Middle frontal gyrus (tissue), 1 donor: ENCODE measurements at regions not wholly inside any gene's neighbourhood (a gene's known extent, or its start where the extent isn't known, plus 50 kb on each side); places are given as distances from the start of the nearest gene placed in this dataset.
"Not testable (repeated sequence)": the region's sequence is repeated elsewhere in the genome, so short reads cannot be mapped to it uniquely, and the experiment has no call there.

Experiments
- DNase-seq: peaks from one replicate; pipeline ENCODE4 v3.0.0-alpha.2; 2015; ENCODE audit warnings: low spot score; ENCODE audit errors: extremely low spot score

DNA sequence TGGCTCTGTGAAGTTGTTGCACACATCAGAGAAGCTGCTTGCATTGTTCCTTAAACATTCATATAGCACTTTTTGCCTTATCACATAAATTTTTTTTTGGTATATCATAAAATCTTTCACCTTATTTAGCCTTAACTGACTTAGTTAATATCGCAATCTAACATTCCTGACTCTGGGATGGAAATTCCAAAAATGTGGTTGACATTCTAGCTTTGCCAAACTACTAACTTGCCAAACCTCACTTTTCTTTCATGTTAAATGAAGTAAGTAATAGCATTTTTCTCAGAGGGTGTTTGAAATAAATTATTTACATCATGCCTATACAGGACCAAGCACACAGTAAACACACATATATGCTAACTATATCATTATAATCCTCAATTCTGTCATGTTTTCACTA is 736.9 kb upstream of the PCDH9 start:
- DNase-seq, result no peak

DNA sequence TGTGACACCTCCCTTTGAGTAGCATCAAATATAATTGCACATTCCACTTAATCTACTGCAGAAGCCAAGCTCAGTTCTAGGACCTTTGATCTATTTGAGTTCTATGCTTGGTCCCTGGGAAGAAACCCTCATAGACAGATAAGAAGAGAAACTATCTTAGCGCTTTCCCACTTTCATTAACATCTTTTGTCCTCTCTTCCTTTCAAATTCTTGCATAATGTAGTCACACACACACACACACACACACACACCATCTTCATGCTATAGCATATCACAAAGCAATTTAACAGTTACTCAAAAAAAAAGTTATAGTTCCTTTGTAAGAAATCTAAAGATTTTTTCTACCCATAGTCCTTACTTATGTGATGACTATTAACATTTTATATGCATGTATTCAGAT is 735.9 kb upstream of the PCDH9 start:
- DNase-seq, result no peak

DNA sequence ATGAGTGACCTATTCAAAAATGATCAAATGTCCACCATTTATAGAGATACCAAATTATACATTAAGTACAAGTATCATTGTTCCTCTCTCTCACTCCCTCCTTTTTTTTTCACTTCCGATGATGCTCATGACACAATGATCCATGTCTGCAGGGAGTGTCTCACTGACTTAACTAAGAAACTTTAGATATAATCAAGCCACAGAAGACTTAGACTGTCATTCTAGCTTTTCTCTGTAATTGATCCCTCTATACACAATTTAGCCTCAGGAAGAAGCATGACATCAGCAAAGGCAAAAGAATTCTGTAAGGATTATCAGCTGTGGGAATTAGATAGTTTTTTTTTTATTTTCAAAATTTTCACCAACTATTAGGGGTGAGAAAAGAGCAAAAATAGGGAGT is 734.9 kb upstream of the PCDH9 start:
- DNase-seq, result no peak

DNA sequence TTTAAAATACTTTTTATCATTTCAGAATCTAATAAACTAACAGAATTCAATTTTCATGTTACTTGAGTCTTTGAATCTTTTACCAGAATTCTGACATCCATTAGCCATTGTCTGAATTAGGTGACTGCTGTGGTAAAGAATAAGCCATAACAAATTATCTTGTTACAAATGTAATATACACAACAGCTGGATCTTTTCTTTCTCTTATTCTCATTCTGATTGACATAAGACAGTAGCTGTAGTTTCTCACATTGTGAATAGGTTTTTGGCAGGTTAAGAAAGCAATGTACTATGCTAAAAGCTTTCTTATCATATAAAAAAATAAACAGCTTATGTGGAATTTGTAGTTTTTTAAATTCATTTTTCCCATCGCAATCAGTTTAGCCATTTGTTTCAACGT is 734.0 kb upstream of the PCDH9 start:
- DNase-seq, result no peak

DNA sequence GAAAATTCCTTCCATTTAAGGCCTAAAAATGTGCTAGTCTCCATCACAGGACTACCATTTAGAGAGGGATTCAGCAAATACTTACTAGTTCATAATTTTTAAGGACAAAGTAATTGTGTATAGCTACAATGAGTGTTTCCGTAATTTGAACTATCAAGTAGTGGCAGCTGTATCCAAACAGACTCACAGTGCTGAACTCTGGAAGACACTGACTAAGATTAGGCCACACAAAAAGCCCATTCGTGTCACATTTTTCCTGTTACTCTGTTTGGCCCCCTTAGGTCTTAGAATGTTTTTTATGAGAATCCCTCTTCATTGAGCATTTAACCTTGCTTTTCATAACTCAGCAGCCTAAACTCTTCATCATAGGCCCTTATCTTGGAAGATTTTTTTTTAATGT is 731.2 kb upstream of the PCDH9 start:
- no peak for DNase-seq

DNA sequence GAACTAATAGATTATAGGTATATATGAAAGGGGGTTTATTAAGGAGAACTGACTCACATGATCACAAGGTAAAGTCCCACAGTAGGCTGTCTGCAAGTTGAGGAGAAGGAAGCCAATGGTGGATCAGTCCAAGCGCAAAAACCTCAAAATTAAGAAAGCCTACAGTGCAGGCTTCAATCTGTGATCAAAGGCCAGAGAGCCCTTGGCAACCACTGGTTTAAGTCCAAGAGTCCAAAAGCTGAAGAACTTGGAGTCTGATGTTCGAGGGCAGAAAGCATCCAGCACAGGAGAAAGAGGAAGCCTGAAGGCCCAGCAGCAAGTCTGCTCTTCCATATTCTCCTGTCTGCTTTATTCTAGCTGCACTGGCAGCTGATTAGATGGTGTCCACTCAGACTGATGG is 721.3 kb upstream of the PCDH9 start:
- no peak for DNase-seq

DNA sequence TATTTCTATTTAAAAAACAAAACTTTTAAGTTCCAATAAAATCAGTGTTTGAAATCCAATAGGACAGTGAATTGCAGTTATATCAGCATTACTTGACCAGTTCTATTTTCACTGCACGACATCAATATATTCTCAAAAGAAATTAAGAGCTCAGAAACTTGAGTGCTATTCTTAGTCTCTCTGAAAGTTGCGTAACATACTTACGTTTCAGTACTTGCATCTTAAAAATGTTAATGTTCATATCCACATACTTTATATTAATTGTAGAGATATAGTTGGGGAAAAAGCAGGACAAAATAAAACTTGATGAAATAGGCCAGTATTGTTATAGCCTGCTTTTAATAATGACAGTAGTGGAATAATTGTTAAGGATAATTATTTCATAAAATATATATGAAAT is 720.5 kb upstream of the PCDH9 start:
- no peak for DNase-seq

DNA sequence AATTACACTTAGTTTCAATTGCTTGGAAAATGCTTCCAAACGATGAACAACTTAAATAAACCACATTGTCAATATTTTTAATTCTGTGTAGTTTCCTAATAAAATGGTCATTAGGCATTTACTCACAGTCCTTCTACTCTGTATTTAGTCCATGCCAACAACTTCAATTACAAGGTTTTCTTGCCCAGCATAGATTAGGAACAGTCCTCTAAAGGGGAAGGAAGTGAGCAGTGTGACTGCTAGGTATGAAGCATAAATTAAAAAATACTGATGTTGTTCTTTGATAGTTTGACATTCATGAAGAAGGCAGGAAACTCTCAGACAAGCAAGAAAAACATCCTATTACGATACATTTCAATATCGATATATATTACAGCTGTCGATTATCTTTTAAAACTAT is 716.0 kb upstream of the PCDH9 start:
- no peak for DNase-seq

DNA sequence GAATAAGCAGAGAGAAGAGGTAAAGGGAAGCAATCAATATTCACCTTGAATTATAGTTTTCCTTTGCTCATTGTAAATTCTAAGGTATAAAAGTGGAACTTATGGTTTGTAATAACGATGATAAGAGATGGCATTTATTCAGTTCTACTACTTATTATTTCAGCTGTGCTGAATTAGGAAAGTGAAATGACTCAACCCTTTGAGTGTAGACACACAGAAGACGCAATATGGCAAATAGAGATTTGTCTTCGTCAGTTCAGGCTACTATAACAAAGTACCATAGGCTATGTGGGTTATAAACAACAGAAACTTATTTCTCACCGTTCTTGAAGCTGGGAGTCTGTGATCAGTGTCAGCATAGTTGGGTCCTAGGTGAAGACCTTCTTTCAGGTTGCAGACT is 713.0 kb upstream of the PCDH9 start:
- DNase-seq, result no peak

DNA sequence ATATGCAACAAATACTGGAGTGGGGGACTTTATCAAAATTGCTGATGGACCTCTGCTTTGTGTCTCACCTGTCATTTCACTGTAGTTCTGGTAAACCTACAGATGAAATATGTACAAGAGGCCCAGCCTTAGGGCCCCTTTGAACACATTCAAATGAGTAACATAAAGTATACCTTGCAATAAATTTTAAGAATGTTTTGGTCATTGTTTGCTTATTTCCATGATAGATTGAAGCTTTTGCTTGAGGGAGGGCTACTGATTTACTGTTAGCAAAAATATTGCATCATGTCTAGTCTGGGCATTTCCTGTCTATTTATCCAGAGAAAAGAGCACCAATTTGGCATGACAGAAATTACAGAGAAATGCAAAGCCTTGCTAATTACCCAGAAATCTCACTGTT is 705.5 kb upstream of the PCDH9 start:
- DNase-seq, result no peak

DNA sequence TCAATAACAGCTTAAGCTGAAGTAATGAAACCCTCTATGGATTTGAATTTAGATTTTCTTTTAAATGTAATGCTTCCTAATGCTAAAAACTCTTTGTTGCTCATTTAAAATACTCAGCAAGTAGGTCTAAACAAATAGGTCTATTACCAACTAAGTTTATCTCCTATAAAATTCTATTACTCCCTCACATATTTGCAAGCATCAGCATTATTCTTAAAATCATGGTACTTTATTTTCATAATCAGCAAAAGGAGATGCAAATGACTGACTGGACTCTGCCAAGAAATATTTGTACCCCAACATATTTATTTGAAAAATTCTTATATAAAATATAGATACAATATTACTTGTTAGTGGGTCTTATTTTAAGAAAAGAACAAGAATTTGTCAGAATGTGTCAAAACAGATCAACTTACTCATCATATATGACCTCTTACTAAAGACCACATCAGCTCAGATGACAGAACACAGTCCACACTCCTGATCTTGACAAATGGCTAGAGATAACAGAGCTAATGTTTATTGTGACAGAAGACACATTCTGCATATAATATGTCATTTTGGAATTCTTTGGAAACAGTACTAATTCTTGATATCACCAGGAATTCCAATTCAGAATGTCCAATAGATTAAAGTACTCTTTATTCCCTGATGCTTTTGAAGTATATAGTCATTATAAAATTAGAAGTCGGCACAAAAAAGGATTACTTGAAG is 704.6 kb upstream of the PCDH9 start:
- no peak for DNase-seq

DNA sequence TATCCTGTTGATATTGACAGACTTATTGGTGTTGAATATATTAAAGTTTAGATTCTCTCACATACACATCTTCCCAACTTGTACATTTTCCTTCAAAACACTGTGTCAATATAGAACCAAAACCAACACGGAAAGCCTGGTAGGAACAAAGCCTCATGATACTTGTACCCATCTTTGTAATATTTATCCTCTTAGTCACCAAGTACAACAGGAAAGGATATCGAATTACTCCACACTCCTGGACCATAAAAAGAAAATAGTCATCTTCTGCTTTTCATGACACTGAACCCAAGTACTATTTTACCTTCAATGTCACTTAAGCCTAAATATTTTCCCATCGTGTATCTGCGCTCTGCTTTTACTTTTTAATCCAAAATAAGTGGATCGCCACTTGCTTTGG is 702.9 kb upstream of the PCDH9 start:
- no peak for DNase-seq

DNA sequence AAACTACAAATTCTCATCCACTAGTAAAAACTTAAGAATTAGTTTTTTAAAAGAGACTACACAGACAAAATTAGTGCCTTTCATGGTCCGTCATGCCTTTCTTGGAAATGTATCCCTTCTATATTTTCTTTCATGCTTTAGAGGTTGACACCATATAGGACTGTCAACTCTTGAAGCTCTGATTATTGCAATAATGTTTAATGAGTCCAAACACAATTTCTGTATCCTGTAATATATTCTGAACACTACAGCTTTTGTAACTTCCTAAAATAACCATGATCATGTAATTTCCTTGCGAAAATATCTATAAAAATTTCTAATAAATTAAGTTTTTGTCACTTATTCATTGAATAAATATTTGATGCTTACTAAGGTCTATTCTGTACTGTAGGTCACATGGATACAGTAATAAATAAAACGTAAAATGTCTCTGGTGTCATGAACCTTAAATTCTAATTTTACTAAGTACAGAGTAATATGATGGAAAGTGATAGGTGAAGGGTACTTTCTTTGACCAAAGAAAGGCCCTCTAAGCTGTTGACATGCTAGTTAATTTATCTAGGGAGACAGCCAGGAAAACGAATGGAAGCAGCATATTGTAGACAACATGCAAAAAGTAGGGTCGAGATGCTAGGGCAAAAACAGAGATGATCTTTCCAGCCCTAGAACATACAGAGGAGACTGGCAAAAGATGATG is 687.3 kb upstream of the PCDH9 start:
- no peak for DNase-seq

DNA sequence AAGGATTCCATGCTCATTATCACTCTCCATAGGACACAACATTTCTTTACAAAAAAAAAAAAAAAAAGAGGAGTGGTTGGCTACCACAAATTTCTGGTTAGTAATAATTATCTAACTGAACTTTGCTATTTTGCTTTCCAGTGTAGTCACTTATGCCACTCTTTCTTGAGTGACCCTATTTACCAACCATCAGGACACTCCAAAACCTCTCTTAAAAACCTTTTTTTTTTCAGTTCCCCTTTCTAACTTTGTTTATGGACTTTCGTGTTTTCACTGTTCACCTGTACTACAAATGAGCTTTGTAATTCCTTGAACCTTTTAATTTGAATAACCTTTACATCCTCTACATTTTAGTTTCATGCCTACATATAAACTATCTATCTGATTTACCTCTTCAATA is 686.5 kb upstream of the PCDH9 start:
- no peak for DNase-seq

DNA sequence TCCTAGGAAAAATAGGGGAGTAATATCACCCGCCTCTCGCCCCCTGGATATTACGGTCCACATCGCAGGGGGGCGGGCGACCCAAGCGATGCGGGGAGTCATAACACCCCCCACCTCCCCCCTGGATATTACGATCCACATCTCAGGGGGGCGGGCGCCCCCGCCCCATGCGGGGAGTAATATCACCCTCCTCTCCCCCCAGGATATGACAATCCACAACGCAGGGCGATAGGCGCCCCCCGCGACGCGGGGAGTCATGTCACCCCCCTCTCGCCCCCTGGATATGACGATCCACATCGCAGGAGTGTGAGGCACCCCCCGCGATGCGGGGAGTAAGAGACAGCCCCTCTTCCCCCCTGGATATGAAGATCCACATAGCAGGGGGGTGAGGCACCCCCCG is 684.4 kb upstream of the PCDH9 start:
- DNase-seq, result no peak

DNA sequence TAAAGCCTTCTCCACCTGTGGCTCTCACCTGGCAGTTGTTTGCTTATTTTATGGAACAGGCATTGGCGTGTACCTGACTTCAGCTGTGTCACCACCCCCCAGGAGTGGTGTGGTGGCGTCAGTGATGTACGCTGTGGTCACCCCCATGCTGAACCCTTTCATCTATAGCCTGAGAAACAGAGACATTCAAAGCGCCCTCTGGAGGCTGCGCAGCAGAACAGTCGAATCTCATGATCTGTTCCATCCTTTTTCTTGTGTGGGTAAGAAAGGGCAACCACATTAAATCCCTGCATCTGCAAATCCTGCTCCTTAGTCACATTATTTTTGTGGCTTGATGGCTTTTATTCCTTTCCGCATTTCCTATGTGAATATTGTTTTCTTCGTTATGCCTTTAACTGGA is 672.8 kb upstream of the PCDH9 start:
- DNase-seq, result not testable (repeated sequence)

DNA sequence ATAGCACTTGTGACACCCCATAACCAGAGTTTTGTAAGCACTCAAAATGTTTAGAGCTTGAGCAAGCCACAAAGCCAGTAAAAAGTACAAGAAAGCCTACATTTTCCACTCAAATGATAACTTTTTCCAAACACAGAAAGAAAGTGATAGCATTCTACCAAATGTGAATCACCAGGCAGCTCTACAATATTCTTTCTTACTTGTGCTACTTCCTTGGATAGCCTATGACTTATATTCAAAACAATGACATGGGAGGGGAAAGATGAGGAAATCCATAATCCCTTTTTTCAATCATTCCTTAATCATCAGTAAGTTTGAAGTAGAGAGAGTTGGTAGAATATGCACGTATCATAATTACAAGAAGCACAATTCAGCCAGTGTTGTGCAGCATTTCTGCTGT is 650.8 kb upstream of the PCDH9 start:
- no peak for DNase-seq

DNA sequence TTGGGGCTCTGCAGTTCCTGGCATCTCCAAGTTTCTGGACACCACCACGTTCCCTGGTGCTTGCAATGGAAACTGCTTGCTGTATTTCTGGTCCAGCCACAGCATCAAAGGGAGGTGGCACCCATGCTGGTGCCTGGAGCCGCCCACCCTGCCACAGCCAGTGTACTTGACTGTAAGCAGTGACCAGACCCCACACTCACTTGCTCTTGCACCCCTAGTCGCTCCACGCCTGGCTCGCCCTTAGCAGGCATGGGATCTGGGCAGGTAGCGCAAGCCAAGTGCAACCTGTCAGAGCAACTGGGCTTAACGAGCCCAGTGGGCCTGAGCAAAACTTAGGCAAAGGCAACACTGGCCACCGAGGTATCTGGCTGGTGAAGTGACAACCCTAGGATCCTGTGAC is 648.2 kb upstream of the PCDH9 start:
- DNase-seq, result no peak

DNA sequence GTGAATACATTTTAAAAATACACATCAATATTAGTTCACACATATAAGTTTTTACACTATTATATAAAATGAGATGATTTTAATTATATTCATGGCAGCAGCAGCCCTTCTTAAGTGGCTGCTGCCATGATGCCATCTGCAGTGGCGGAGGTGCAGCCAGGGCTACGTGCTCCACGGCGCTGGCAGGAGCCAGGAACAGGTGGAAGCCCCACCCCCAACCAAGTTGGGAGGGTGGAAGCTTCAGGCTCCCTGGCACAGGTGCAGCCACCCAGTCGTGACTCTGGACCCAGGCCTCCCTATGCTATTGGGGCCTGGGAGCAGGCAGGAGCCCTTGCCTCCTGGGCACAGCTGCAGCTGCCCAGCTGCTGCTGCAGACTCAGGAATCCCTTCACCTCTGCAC is 646.9 kb upstream of the PCDH9 start:
- no peak for DNase-seq

DNA sequence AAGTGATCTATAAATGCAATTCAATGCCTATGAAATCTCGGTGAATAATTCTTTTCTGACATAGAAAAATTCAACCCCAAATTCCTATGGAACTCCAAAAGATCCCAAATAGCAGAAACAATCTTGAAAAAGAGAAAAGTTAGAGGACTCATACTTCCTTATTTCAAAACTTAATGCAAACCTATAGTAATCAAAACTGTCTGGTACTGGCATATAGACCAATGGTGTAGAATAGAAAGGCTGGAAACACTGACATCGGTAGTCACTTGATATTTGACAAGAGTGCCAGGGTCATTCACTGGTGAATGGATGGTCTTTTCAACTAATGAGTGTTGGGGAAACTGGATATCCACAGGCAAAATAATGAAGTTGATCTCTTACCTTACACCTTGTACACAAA is 637.1 kb upstream of the PCDH9 start:
- no peak for DNase-seq

DNA sequence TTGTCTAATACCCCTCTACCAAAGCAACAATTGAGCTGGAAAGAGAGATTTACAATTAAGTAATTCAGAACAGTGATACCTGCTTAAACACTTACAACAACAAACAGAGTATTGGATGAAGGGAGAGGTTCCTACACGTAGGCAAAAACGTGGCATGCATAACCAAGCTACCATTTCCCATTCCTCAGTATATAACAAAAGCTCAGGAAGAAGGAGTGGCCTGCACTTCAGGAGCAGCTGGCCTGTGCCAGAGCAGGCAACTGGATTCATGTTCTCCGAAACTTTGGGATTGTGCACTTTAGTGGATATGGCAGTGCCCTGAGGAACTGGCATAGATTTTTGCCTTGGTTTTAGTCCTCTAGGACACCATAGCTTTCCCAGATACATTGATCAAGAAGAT is 630.2 kb upstream of the PCDH9 start:
- DNase-seq, result no peak

DNA sequence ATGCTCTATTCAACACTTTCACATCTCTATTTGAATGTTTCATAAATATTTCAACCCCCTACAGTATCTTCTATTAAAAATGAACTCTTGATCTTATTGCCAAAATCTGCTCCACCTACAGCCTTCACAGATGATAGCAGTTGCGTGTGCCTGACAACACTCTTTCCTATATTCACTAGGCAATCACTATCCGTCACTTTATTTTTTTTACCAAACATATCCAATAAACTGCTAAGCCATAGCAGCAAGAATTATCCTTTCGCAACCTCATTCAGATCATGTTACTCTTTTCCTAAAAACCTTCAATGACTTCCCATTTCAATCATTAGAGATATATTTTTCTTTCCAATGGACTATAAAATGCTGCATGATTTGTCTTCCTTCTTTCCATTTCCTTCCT is 629.8 kb upstream of the PCDH9 start:
- DNase-seq, result no peak

DNA sequence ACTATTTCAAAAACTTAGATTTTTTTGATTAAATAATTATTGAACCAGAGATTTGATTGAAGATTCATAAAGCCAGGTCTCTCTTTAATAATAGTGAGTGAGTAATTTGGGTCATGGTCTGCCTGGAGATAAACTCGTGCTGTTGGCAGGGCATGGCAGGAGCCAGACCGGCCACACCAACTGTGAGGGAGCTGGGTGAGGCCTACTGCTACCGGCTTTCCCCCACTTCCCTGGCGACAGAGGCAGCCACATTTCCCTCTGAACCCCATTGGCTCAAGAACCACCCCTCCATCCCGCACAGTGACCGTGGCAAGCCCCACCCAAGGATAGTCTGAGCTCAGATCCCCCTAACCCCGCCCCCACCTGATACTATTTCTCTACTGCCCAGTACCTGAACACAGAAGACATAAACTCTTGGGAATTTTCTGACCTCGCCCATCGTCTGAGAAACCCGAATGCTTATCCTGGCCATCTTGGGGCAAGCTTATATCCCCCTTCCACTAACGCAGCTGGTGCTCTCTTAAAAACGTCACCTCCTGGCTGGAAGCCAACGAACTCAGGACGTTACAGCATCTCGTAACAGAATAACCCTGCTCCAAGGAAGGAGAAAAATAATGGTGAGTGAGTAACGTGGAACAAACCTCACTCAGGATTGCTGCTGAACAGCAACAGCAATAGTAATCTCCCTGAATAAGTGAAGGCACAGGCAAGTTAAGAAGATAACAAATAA is 627.6 kb upstream of the PCDH9 start:
- no peak for DNase-seq
